ENCODE measurements at regions not wholly inside any gene's neighbourhood (a gene's known extent, or its start where the extent isn't known, plus 50 kb on each side); places are given as distances from the start of the nearest gene placed in this dataset.

- TF ChIP-seq, protein P1, sequence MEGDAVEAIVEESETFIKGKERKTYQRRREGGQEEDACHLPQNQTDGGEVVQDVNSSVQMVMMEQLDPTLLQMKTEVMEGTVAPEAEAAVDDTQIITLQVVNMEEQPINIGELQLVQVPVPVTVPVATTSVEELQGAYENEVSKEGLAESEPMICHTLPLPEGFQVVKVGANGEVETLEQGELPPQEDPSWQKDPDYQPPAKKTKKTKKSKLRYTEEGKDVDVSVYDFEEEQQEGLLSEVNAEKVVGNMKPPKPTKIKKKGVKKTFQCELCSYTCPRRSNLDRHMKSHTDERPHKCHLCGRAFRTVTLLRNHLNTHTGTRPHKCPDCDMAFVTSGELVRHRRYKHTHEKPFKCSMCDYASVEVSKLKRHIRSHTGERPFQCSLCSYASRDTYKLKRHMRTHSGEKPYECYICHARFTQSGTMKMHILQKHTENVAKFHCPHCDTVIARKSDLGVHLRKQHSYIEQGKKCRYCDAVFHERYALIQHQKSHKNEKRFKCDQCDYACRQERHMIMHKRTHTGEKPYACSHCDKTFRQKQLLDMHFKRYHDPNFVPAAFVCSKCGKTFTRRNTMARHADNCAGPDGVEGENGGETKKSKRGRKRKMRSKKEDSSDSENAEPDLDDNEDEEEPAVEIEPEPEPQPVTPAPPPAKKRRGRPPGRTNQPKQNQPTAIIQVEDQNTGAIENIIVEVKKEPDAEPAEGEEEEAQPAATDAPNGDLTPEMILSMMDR (IDR thresholded peaks at IDR 0.05): no peak
- no peaks in the 10 kb centered on the region for H3K4me1 Mint-ChIP-seq (ENCODE audit: unreplicated experiment)
- H3K4me3 Mint-ChIP-seq (ENCODE audit: unreplicated experiment): no peak overlapping the region
- H3K36me3 Mint-ChIP-seq (ENCODE audit: unreplicated experiment): no peaks in the 10 kb centered on the region
- DNase-seq (ENCODE audit: extremely low spot score, unreplicated experiment): no peak
- H3K9me3 Mint-ChIP-seq (ENCODE audit: unreplicated experiment): no peaks in the 10 kb centered on the region
- H3K27ac Mint-ChIP-seq (ENCODE audit: unreplicated experiment): no peak overlapping the region
- peaks cover 19% of the 10 kb centered on the region for H3K27me3 Mint-ChIP-seq (ENCODE audit: unreplicated experiment)
These were observed 213.0 kb upstream of the NCAM1 start for GRCh38 chr11:112748252-112748651.

DNA sequence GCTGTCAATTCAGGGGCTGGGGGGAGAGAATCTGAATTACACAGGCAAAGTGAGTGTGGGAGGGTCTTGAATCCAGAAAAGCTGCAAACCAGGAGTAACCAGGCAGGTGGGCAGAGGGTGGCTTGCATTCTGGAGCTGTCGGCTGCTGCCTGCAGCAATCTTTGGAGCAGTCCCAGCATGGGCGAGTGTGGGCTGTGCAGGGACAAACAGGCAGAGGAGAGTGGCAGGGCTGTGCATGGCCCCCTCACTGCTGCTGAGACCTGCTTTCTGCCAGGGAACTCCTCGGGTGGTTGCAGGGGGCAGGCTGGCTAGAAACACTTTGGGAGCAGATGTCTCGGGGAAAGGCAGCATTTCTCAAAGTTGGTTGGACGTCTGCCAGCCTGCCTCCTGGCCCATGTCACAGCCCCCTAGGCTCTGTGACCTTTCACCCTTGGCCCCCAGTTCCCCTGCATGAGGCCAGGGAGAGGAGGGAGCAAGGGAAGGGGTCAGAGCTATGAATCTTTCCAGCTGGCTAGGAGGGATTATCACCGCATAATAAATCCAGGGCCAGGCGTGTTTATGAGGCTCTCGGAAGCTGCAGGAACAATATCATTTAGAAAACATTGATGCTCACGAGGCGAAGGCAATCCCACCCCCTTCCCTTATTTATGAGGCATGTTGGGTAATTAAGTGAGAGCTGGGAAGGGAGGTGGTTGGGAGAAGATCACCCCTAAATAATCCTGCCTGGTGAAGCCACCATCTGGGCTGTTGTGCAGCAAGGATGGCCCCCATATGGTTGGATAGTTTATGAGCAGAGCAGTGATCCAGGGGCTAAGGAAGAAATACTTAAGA is 212.3 kb upstream of the NCAM1 start:
- H3K4me3 Mint-ChIP-seq (ENCODE audit: unreplicated experiment): no peak overlapping the region
- no peaks in the 10 kb centered on the region for H3K9me3 Mint-ChIP-seq (ENCODE audit: unreplicated experiment)
- TF ChIP-seq, protein P1 (IDR thresholded peaks at IDR 0.05): no peak
- H3K4me1 Mint-ChIP-seq (ENCODE audit: unreplicated experiment): no peaks in the 10 kb centered on the region
- H3K27me3 Mint-ChIP-seq (ENCODE audit: unreplicated experiment): peaks cover 19% of the 10 kb centered on the region
- H3K36me3 Mint-ChIP-seq (ENCODE audit: unreplicated experiment): no peaks in the 10 kb centered on the region
- no peak overlapping the region for H3K27ac Mint-ChIP-seq (ENCODE audit: unreplicated experiment)
- no peak for DNase-seq (ENCODE audit: extremely low spot score, unreplicated experiment)

DNA sequence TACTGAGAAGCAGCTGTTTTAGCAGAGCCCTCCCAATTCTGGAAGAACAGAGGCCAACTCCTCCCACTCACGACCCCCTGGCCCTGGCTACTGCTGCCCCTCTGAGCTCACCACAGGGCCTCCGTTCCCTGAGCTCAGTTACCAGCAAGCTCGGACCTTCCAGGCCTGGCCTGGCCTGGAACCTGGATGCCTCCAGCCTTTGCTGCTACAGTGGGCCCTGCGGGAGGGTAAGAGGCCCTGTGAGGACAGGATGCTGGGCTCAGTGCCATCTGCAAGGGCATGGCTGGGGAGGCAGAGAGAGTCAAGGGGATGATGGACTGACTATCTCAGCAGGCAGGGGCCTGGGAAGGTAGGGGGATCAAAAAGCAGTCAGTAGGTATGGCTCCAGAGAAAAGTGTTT is 209.9 kb upstream of the NCAM1 start:
- no peak for DNase-seq (ENCODE audit: extremely low spot score, unreplicated experiment)
- TF ChIP-seq, protein P1 (IDR thresholded peaks at IDR 0.05): no peak
- Mint-ChIP-seq H3K4me1 (ENCODE audit: unreplicated experiment) (no peaks in the 10 kb centered on the region), H3K27me3 (ENCODE audit: unreplicated experiment) (peaks cover 19% of the 10 kb centered on the region), H3K27ac (ENCODE audit: unreplicated experiment) (no peak overlapping the region), H3K4me3 (ENCODE audit: unreplicated experiment) (no peak overlapping the region), H3K9me3 (ENCODE audit: unreplicated experiment) (no peaks in the 10 kb centered on the region), H3K36me3 (ENCODE audit: unreplicated experiment) (no peaks in the 10 kb centered on the region)

DNA sequence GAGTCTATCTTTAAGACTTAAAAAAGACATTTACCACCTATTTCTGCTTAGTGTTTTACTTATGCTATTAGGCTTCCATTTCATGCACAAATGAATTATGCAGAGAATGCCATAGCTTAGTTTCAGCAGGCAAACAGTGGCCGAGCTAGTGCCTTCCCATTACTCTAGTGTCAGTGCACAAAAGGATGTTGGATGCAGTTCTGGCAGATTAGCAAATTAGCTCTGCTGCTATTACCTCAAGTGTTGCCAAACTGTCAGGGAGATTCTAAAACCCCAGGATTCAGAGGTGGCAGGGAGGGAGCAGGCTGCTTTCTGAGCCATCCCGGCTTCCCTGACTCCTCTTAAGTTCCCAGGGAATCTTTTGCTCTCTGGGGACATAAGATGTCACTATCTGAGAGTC is 209.4 kb upstream of the NCAM1 start:
- DNase-seq (ENCODE audit: extremely low spot score, unreplicated experiment): no peak
- Mint-ChIP-seq H3K36me3 (ENCODE audit: unreplicated experiment) (no peaks in the 10 kb centered on the region), H3K27ac (ENCODE audit: unreplicated experiment) (no peak overlapping the region), H3K4me3 (ENCODE audit: unreplicated experiment) (no peak overlapping the region), H3K9me3 (ENCODE audit: unreplicated experiment) (no peaks in the 10 kb centered on the region), H3K4me1 (ENCODE audit: unreplicated experiment) (no peaks in the 10 kb centered on the region), H3K27me3 (ENCODE audit: unreplicated experiment) (peaks cover 19% of the 10 kb centered on the region)
- TF ChIP-seq, protein P1 (IDR thresholded peaks at IDR 0.05): no peak

DNA sequence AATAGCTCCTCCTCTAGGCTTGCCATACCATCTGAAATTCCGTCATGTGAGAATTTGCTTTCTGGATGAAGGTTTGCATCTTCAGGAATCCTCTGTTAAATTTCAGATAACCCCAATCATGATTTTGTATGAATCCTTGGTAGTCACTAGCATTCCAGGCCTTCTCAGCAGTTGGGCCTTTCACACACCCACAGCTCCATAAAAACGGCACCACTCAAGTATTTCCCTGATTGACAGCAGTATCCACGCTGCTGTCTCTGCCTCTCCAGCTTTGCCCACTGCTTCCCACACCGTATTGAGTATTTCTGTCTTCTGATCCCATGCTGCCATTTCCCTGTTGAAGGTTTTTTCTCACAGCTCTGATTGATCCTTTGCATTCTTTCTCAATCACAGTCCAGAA is 208.7 kb upstream of the NCAM1 start:
- DNase-seq (ENCODE audit: extremely low spot score, unreplicated experiment): no peak
- H3K4me1 Mint-ChIP-seq (ENCODE audit: unreplicated experiment): no peaks in the 10 kb centered on the region
- no peak overlapping the region for H3K4me3 Mint-ChIP-seq (ENCODE audit: unreplicated experiment)
- TF ChIP-seq, protein P1 (IDR thresholded peaks at IDR 0.05): no peak
- peaks cover 18% of the 10 kb centered on the region for H3K27me3 Mint-ChIP-seq (ENCODE audit: unreplicated experiment)
- H3K9me3 Mint-ChIP-seq (ENCODE audit: unreplicated experiment): no peaks in the 10 kb centered on the region
- no peaks in the 10 kb centered on the region for H3K36me3 Mint-ChIP-seq (ENCODE audit: unreplicated experiment)
- H3K27ac Mint-ChIP-seq (ENCODE audit: unreplicated experiment): no peak overlapping the region
